ENCODE measurements at regions not wholly inside any gene's neighbourhood (a gene's known extent, or its start where the extent isn't known, plus 50 kb on each side); places are given as distances from the start of the nearest gene placed in this dataset.

DNA sequence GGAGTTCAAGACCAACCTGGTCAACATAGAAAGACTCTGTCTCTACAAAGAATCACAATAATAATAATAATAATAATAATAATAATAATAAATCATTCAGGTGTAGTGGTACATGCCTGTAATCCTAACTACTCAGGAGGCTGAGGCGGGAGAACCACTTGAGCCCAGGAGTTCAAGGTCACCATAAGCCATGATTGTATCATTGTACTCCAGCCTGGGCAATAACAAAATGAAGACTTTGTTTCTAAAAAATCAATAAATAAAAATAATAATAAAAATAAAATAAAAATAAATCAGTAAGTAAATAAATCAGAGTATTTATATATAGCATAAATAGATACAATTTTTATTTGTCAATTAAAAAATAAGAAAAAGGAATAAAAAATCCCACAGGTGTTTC lies 1636.4 kb downstream of the SLITRK1 start:
- TF ChIP-seq, protein P1, sequence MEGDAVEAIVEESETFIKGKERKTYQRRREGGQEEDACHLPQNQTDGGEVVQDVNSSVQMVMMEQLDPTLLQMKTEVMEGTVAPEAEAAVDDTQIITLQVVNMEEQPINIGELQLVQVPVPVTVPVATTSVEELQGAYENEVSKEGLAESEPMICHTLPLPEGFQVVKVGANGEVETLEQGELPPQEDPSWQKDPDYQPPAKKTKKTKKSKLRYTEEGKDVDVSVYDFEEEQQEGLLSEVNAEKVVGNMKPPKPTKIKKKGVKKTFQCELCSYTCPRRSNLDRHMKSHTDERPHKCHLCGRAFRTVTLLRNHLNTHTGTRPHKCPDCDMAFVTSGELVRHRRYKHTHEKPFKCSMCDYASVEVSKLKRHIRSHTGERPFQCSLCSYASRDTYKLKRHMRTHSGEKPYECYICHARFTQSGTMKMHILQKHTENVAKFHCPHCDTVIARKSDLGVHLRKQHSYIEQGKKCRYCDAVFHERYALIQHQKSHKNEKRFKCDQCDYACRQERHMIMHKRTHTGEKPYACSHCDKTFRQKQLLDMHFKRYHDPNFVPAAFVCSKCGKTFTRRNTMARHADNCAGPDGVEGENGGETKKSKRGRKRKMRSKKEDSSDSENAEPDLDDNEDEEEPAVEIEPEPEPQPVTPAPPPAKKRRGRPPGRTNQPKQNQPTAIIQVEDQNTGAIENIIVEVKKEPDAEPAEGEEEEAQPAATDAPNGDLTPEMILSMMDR (conservative IDR thresholded peaks at IDR 0.05; ENCODE audit: low read depth in 2 of 2), result no peak
- TF ChIP-seq EZH2 (IDR thresholded peaks at IDR 0.05; ENCODE audit: low read depth, unreplicated experiment) (no peak), POLR2AphosphoS5 (IDR thresholded peaks at IDR 0.05; ENCODE audit: low read depth) (no peak), EZH2phosphoT487 (IDR thresholded peaks at IDR 0.05; ENCODE audit: unreplicated experiment) (no peak), STAT1 (IDR thresholded peaks at IDR 0.05; ENCODE audit: unreplicated experiment) (no peak), JUNB (IDR thresholded peaks at IDR 0.05; ENCODE audit: unreplicated experiment) (no peak), ZNF331 (CRISPR knock-in tag; IDR thresholded peaks at IDR 0.05; ENCODE audit: low read depth) (no peak), CREB1 (CRISPR knock-in tag; IDR thresholded peaks at IDR 0.05; ENCODE audit: low read depth) (no peak)
- TF ChIP-seq, protein P2, sequence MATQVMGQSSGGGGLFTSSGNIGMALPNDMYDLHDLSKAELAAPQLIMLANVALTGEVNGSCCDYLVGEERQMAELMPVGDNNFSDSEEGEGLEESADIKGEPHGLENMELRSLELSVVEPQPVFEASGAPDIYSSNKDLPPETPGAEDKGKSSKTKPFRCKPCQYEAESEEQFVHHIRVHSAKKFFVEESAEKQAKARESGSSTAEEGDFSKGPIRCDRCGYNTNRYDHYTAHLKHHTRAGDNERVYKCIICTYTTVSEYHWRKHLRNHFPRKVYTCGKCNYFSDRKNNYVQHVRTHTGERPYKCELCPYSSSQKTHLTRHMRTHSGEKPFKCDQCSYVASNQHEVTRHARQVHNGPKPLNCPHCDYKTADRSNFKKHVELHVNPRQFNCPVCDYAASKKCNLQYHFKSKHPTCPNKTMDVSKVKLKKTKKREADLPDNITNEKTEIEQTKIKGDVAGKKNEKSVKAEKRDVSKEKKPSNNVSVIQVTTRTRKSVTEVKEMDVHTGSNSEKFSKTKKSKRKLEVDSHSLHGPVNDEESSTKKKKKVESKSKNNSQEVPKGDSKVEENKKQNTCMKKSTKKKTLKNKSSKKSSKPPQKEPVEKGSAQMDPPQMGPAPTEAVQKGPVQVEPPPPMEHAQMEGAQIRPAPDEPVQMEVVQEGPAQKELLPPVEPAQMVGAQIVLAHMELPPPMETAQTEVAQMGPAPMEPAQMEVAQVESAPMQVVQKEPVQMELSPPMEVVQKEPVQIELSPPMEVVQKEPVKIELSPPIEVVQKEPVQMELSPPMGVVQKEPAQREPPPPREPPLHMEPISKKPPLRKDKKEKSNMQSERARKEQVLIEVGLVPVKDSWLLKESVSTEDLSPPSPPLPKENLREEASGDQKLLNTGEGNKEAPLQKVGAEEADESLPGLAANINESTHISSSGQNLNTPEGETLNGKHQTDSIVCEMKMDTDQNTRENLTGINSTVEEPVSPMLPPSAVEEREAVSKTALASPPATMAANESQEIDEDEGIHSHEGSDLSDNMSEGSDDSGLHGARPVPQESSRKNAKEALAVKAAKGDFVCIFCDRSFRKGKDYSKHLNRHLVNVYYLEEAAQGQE (IDR thresholded peaks at IDR 0.05; ENCODE audit: unreplicated experiment), result no peak
